Esophagus squamous epithelium (tissue), 5 donors: ENCODE measurements at regions not wholly inside any gene's neighbourhood (a gene's known extent, or its start where the extent isn't known, plus 50 kb on each side); places are given as distances from the start of the nearest gene placed in this dataset.

Experiments
- DNase-seq: peaks from one replicate; lab custom pipeline; 2025; lab: John Stamatoyannopoulos, UW
- H3K27ac ChIP-seq, 4 donors: fragments of 200-600 bp; sonication (generic); one replicate each; pipeline ENCODE4 v1.5.1; 2016 to 2019; ENCODE audit warnings: mild to moderate bottlenecking in 1 of 4
- H3K27me3 ChIP-seq, 4 donors: fragments of 200-600 bp; sonication (generic); 1 replicate in 3 of 4; 2 replicates in 1 of 4; pipeline versions ENCODE4 v1.5.1 to v1.6.0; 2017 to 2021; ENCODE audit warnings: antibody characterized with exemption in 1 of 4
- H3K36me3 ChIP-seq, 3 donors: fragments of 200-600 bp; sonication (generic); one replicate each; pipeline ENCODE4 v1.5.1; 2016 to 2019
- H3K4me1 ChIP-seq, 3 donors: fragments of 200-600 bp; sonication (generic); one replicate each; pipeline ENCODE4 v1.5.1; 2017 to 2019
- H3K4me3 ChIP-seq, 4 donors: fragments of 200-600 bp; sonication (generic); 1 replicate in 3 of 4; 2 replicates in 1 of 4; pipeline ENCODE4 v1.5.1; 2016 to 2019; ENCODE audit warnings: mild to moderate bottlenecking in 2 of 4, moderate library complexity in 1 of 4
- H3K9me3 ChIP-seq, 3 donors: fragments of 200-600 bp; sonication (generic); one replicate each; pipeline ENCODE4 v1.5.1; 2016 to 2019
- POLR2A ChIP-seq, 4 donors: fragments of 450-650 bp; IDR thresholded peaks; one replicate each; pipeline ENCODE4 v1.6.1; 2017; ENCODE audit warnings: antibody characterized with exemption in 4 of 4, mild to moderate bottlenecking in 4 of 4, moderate library complexity in 3 of 4
- WGBS, 2 donors: methylation state at CpG; one replicate each; pipeline ENCODE4 v1.1.5; 2018; 5-methylcytosine and 5-hydroxymethylcytosine counted together
- intact Hi-C: fragments of 100-400 bp; cut with DNase I; formaldehyde crosslinking; loops from one replicate; pipeline ENCODE4 v1.15.0; 2022
- TF ChIP-seq, protein P1 (sequence below), 6 experiments: fragments of 450-650 bp in 4 of 6; fragments of 200-600 bp in 2 of 6; sonication (generic) in 2 of 6; IDR thresholded peaks; one replicate each; pipeline ENCODE4 v1.5.1; 2016 to 2019; ENCODE audit warnings: antibody characterized with exemption in 6 of 6, mild to moderate bottlenecking in 4 of 6, moderate library complexity in 4 of 6
- donor health status: DM: yes; HTN: yes; CAD: no.

DNA sequence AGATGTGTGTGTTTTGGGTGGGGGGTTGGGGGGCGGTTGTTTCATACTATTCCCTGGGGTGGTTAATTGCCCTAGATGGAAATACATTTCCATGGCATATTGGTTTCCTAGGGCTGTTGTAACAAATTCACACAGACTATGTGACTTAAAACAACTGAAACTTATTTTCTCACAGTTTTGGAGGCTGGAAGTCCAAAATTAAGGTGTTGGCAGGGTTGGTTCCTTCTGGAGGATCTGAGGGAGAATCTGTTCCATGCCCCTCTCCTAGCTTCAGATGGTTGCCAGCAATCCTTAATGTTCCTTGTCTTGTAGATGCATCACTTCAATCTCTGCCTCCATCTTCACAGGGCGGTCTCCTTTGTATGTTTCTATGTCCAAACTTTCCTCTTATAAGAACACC lies 353.7 kb upstream of the ACTBL2 start:
- WGBS, 2 donors: 91 to 96% methylated on average over 2 of the region's 2 CpGs
- TF ChIP-seq POLR2A (IDR thresholded peaks at IDR 0.05): no peak
- TF ChIP-seq, protein P1, sequence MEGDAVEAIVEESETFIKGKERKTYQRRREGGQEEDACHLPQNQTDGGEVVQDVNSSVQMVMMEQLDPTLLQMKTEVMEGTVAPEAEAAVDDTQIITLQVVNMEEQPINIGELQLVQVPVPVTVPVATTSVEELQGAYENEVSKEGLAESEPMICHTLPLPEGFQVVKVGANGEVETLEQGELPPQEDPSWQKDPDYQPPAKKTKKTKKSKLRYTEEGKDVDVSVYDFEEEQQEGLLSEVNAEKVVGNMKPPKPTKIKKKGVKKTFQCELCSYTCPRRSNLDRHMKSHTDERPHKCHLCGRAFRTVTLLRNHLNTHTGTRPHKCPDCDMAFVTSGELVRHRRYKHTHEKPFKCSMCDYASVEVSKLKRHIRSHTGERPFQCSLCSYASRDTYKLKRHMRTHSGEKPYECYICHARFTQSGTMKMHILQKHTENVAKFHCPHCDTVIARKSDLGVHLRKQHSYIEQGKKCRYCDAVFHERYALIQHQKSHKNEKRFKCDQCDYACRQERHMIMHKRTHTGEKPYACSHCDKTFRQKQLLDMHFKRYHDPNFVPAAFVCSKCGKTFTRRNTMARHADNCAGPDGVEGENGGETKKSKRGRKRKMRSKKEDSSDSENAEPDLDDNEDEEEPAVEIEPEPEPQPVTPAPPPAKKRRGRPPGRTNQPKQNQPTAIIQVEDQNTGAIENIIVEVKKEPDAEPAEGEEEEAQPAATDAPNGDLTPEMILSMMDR (IDR thresholded peaks at IDR 0.05): no peak
- Histone ChIP-seq H3K4me1 (peaks cover 0 to 20% (median 7%) of the 10 kb centered on the region in 3 donors), H3K27me3 (no peaks in the 10 kb centered on the region), H3K27ac (no peak overlapping the region), H3K4me3 (no peak overlapping the region), H3K9me3 (no peaks in the 10 kb centered on the region), H3K36me3 (no peaks in the 10 kb centered on the region)
- no peak for DNase-seq
- intact Hi-C loops: no loop called here

- intact Hi-C loops: no loop called here
- Histone ChIP-seq H3K36me3 (no peaks in the 10 kb centered on the region), H3K27ac (peak overlapping the region in 3 of 4 donors; percentile 16 to 44 (median 34)), H3K4me1 (peaks cover 0 to 17% (median 7%) of the 10 kb centered on the region in 3 donors), H3K9me3 (no peaks in the 10 kb centered on the region), H3K27me3 (no peaks in the 10 kb centered on the region), H3K4me3 (no peak overlapping the region)
- TF ChIP-seq, protein P1 (IDR thresholded peaks at IDR 0.05): no peak
- TF ChIP-seq POLR2A (IDR thresholded peaks at IDR 0.05): no peak
- 35 to 50% methylated on average over 4 to 6 of the region's 6 CpGs for WGBS, 2 donors
- no peak for DNase-seq
Observed at GRCh38 chr5:57834829-57835608, 352.4 kb upstream of the ACTBL2 start.

DNA sequence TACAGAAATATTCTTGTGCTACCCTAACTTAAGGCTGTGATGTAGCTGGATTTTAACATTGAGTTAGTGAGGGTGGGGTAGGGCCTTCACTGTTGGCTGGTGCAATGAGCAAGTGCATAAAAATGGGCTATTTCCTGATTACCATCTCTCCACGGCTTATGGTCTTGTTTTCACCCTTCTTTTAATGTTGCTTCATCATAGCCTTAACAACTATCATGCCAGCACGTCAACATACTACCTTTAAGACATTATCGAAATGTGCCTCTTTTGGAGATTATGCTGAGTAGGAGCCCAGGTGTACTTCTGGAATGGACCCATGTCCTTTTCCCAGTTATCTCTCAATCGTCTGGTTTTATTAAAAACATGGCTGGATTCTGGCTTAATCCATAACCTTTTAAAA lies 350.9 kb upstream of the ACTBL2 start:
- TF ChIP-seq POLR2A (IDR thresholded peaks at IDR 0.05): no peak
- TF ChIP-seq, protein P1 (IDR thresholded peaks at IDR 0.05): no peak
- Histone ChIP-seq H3K9me3 (no peaks in the 10 kb centered on the region), H3K27ac (no peak overlapping the region), H3K4me1 (peaks cover 0 to 12% (median 7%) of the 10 kb centered on the region in 3 donors), H3K4me3 (no peak overlapping the region), H3K27me3 (no peaks in the 10 kb centered on the region), H3K36me3 (no peaks in the 10 kb centered on the region)
- intact Hi-C loops: no loop called here
- no peak for DNase-seq
- 78 to 87% methylated on average over 4 of the region's 4 CpGs for WGBS, 2 donors

DNA sequence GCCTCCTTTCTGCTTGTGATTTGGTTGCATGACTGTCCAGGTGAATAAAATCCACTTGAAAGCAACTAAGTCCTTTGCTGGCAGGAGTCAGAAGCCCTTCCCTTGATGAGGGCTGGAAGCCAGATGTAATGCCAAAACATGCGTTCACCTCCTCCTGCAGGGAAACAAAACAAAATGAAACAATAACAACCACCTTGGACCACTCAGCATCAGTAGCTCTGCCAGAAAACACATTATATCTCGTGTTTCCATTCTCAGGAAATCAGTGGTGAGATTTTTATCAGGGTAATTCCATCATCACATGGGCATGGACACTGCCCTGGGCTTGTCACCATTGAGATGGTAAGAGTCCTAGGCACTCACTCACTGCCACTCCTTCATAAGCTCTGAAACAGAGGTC lies 350.3 kb upstream of the ACTBL2 start:
- H3K36me3 ChIP-seq: no peaks in the 10 kb centered on the region
- no peaks in the 10 kb centered on the region for H3K9me3 ChIP-seq
- H3K4me3 ChIP-seq: no peak overlapping the region
- H3K4me1 ChIP-seq: peaks cover 0 to 12% (median 7%) of the 10 kb centered on the region in 3 donors
- no peak for DNase-seq
- no peak for TF ChIP-seq POLR2A (IDR thresholded peaks at IDR 0.05)
- TF ChIP-seq, protein P1 (IDR thresholded peaks at IDR 0.05): no peak
- intact Hi-C loops: no loop called here
- 45 to 47% methylated on average over 2 of the region's 2 CpGs for WGBS, 2 donors
- H3K27ac ChIP-seq: no peak overlapping the region
- H3K27me3 ChIP-seq: no peaks in the 10 kb centered on the region

DNA sequence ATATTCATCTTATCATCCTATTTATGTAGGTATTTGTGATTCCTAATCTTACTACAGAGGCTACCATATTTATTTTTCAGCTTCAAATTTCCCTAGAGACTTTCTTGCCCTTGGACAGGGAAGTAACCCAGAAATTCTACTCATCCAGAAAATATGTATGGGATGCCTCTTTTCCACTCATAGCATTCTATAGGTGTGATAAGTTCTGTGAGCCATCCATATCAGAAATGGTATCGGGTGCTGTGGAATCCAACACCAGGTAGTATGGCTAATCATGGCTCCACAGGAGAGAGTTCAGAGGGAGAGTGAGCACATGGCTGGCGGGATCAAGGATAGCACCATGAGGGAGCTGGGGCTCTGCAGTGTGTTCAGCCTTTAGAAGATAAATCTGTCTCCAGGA lies 349.3 kb upstream of the ACTBL2 start:
- intact Hi-C loops: no loop called here

More for the DNA sequence above, 349.3 kb upstream of the ACTBL2 start:
- TF ChIP-seq, protein P1 (IDR thresholded peaks at IDR 0.05): no peak
- no peak for TF ChIP-seq POLR2A (IDR thresholded peaks at IDR 0.05)
- DNase-seq: no peak
- Histone ChIP-seq H3K27ac (no peak overlapping the region), H3K9me3 (no peaks in the 10 kb centered on the region), H3K27me3 (no peaks in the 10 kb centered on the region), H3K4me1 (peaks cover 0 to 12% (median 7%) of the 10 kb centered on the region in 3 donors), H3K4me3 (no peak overlapping the region), H3K36me3 (no peaks in the 10 kb centered on the region)
- 83 to 90% methylated on average over 2 of the region's 2 CpGs for WGBS, 2 donors
